ENCODE measurements at regions not wholly inside any gene's neighbourhood (a gene's known extent, or its start where the extent isn't known, plus 50 kb on each side); places are given as distances from the start of the nearest gene placed in this dataset.

- Histone ChIP-seq H3K9ac (ENCODE audit: low read depth, low read length) (no peak overlapping the region), H3K4me3 (ENCODE audit: low read depth, low read length) (no peak overlapping the region), H3K27me3 (ENCODE audit: control insufficient read depth, insufficient read depth, low read length) (no peaks in the 10 kb centered on the region), H3K36me3 (ENCODE audit: control insufficient read depth, insufficient read depth, low read length) (no peaks in the 10 kb centered on the region), H3K4me1 (ENCODE audit: control insufficient read depth, insufficient read depth, low read length) (no peaks in the 10 kb centered on the region), H3K9me3 (ENCODE audit: control insufficient read depth, insufficient read depth, low read length) (no peaks in the 10 kb centered on the region)
Measured at GRCh38 chr3:87873136-87873535, 185.7 kb downstream of the CGGBP1 start.

- no peaks in the 10 kb centered on the region for H3K4me1 ChIP-seq (ENCODE audit: control insufficient read depth, insufficient read depth, low read length)
- H3K4me3 ChIP-seq (ENCODE audit: low read depth, low read length) = no peak overlapping the region
- H3K36me3 ChIP-seq (ENCODE audit: control insufficient read depth, insufficient read depth, low read length) = no peaks in the 10 kb centered on the region
- H3K9ac ChIP-seq (ENCODE audit: low read depth, low read length) = no peak overlapping the region
- no peaks in the 10 kb centered on the region for H3K27me3 ChIP-seq (ENCODE audit: control insufficient read depth, insufficient read depth, low read length)
- H3K9me3 ChIP-seq (ENCODE audit: control insufficient read depth, insufficient read depth, low read length) = no peaks in the 10 kb centered on the region
Measured at GRCh38 chr3:87867001-87867400, 191.8 kb downstream of the CGGBP1 start.

GRCh38 chr3:87856126-87856525, 202.7 kb downstream of the CGGBP1 start:
- H3K4me1 ChIP-seq (ENCODE audit: control insufficient read depth, insufficient read depth, low read length) = no peaks in the 10 kb centered on the region
- no peaks in the 10 kb centered on the region for H3K27me3 ChIP-seq (ENCODE audit: control insufficient read depth, insufficient read depth, low read length)
- no peaks in the 10 kb centered on the region for H3K9me3 ChIP-seq (ENCODE audit: control insufficient read depth, insufficient read depth, low read length)
- no peak overlapping the region for H3K9ac ChIP-seq (ENCODE audit: low read depth, low read length)
- no peak overlapping the region for H3K4me3 ChIP-seq (ENCODE audit: low read depth, low read length)
- H3K36me3 ChIP-seq (ENCODE audit: control insufficient read depth, insufficient read depth, low read length) = no peaks in the 10 kb centered on the region

- Histone ChIP-seq H3K4me1 (ENCODE audit: control insufficient read depth, insufficient read depth, low read length) (no peaks in the 10 kb centered on the region), H3K36me3 (ENCODE audit: control insufficient read depth, insufficient read depth, low read length) (no peaks in the 10 kb centered on the region), H3K27me3 (ENCODE audit: control insufficient read depth, insufficient read depth, low read length) (no peaks in the 10 kb centered on the region), H3K9ac (ENCODE audit: low read depth, low read length) (no peak overlapping the region), H3K9me3 (ENCODE audit: control insufficient read depth, insufficient read depth, low read length) (no peaks in the 10 kb centered on the region), H3K4me3 (ENCODE audit: low read depth, low read length) (no peak overlapping the region)
Measured at GRCh38 chr3:87855616-87856015, 203.2 kb downstream of the CGGBP1 start.

- Histone ChIP-seq H3K9ac (ENCODE audit: low read depth, low read length) (no peak overlapping the region), H3K36me3 (ENCODE audit: control insufficient read depth, insufficient read depth, low read length) (no peaks in the 10 kb centered on the region), H3K9me3 (ENCODE audit: control insufficient read depth, insufficient read depth, low read length) (no peaks in the 10 kb centered on the region), H3K27me3 (ENCODE audit: control insufficient read depth, insufficient read depth, low read length) (no peaks in the 10 kb centered on the region), H3K4me1 (ENCODE audit: control insufficient read depth, insufficient read depth, low read length) (no peaks in the 10 kb centered on the region), H3K4me3 (ENCODE audit: low read depth, low read length) (no peak overlapping the region)
Measured at GRCh38 chr3:87855211-87855610, 203.6 kb downstream of the CGGBP1 start.

GRCh38 chr3:87848003-87848402, 210.8 kb downstream of the CGGBP1 start:
- Histone ChIP-seq H3K4me1 (ENCODE audit: control insufficient read depth, insufficient read depth, low read length) (no peaks in the 10 kb centered on the region), H3K27me3 (ENCODE audit: control insufficient read depth, insufficient read depth, low read length) (no peaks in the 10 kb centered on the region), H3K4me3 (ENCODE audit: low read depth, low read length) (no peak overlapping the region), H3K36me3 (ENCODE audit: control insufficient read depth, insufficient read depth, low read length) (no peaks in the 10 kb centered on the region), H3K9ac (ENCODE audit: low read depth, low read length) (no peak overlapping the region), H3K9me3 (ENCODE audit: control insufficient read depth, insufficient read depth, low read length) (no peaks in the 10 kb centered on the region)

- Histone ChIP-seq H3K27me3 (ENCODE audit: control insufficient read depth, insufficient read depth, low read length) (no peaks in the 10 kb centered on the region), H3K36me3 (ENCODE audit: control insufficient read depth, insufficient read depth, low read length) (no peaks in the 10 kb centered on the region), H3K4me1 (ENCODE audit: control insufficient read depth, insufficient read depth, low read length) (no peaks in the 10 kb centered on the region), H3K4me3 (ENCODE audit: low read depth, low read length) (no peak overlapping the region), H3K9ac (ENCODE audit: low read depth, low read length) (no peak overlapping the region), H3K9me3 (ENCODE audit: control insufficient read depth, insufficient read depth, low read length) (no peaks in the 10 kb centered on the region)
Measured at GRCh38 chr3:87837076-87837475, 221.7 kb downstream of the CGGBP1 start.

GRCh38 chr3:87836026-87836425, 222.8 kb downstream of the CGGBP1 start:
- no peak overlapping the region for H3K4me3 ChIP-seq (ENCODE audit: low read depth, low read length)

GRCh38 chr3:87835236-87835635, 223.6 kb downstream of the CGGBP1 start:
- Histone ChIP-seq H3K9me3 (ENCODE audit: control insufficient read depth, insufficient read depth, low read length) (no peaks in the 10 kb centered on the region), H3K27me3 (ENCODE audit: control insufficient read depth, insufficient read depth, low read length) (no peaks in the 10 kb centered on the region), H3K9ac (ENCODE audit: low read depth, low read length) (no peak overlapping the region), H3K4me1 (ENCODE audit: control insufficient read depth, insufficient read depth, low read length) (no peaks in the 10 kb centered on the region), H3K36me3 (ENCODE audit: control insufficient read depth, insufficient read depth, low read length) (no peaks in the 10 kb centered on the region), H3K4me3 (ENCODE audit: low read depth, low read length) (no peak overlapping the region)

More at GRCh38 chr3:87836026-87836425, 222.8 kb downstream of the CGGBP1 start:
- H3K27me3 ChIP-seq (ENCODE audit: control insufficient read depth, insufficient read depth, low read length) = no peaks in the 10 kb centered on the region
- no peaks in the 10 kb centered on the region for H3K36me3 ChIP-seq (ENCODE audit: control insufficient read depth, insufficient read depth, low read length)
- H3K9me3 ChIP-seq (ENCODE audit: control insufficient read depth, insufficient read depth, low read length) = no peaks in the 10 kb centered on the region
- no peak overlapping the region for H3K9ac ChIP-seq (ENCODE audit: low read depth, low read length)
- no peaks in the 10 kb centered on the region for H3K4me1 ChIP-seq (ENCODE audit: control insufficient read depth, insufficient read depth, low read length)

- Histone ChIP-seq H3K9me3 (ENCODE audit: control insufficient read depth, insufficient read depth, low read length) (no peaks in the 10 kb centered on the region), H3K4me1 (ENCODE audit: control insufficient read depth, insufficient read depth, low read length) (no peaks in the 10 kb centered on the region), H3K4me3 (ENCODE audit: low read depth, low read length) (no peak overlapping the region), H3K36me3 (ENCODE audit: control insufficient read depth, insufficient read depth, low read length) (no peaks in the 10 kb centered on the region), H3K27me3 (ENCODE audit: control insufficient read depth, insufficient read depth, low read length) (no peaks in the 10 kb centered on the region), H3K9ac (ENCODE audit: low read depth, low read length) (no peak overlapping the region)
Measured at GRCh38 chr3:87834327-87834726, 224.5 kb downstream of the CGGBP1 start.

GRCh38 chr3:87833039-87833377, 225.8 kb downstream of the CGGBP1 start:
- Histone ChIP-seq H3K9me3 (ENCODE audit: control insufficient read depth, insufficient read depth, low read length) (no peaks in the 10 kb centered on the region), H3K36me3 (ENCODE audit: control insufficient read depth, insufficient read depth, low read length) (no peaks in the 10 kb centered on the region), H3K27me3 (ENCODE audit: control insufficient read depth, insufficient read depth, low read length) (no peaks in the 10 kb centered on the region), H3K4me3 (ENCODE audit: low read depth, low read length) (no peak overlapping the region), H3K9ac (ENCODE audit: low read depth, low read length) (no peak overlapping the region), H3K4me1 (ENCODE audit: control insufficient read depth, insufficient read depth, low read length) (no peaks in the 10 kb centered on the region)

- H3K27me3 ChIP-seq (ENCODE audit: control insufficient read depth, insufficient read depth, low read length) = no peaks in the 10 kb centered on the region
- H3K4me1 ChIP-seq (ENCODE audit: control insufficient read depth, insufficient read depth, low read length) = no peaks in the 10 kb centered on the region
- no peaks in the 10 kb centered on the region for H3K36me3 ChIP-seq (ENCODE audit: control insufficient read depth, insufficient read depth, low read length)
- H3K9me3 ChIP-seq (ENCODE audit: control insufficient read depth, insufficient read depth, low read length) = no peaks in the 10 kb centered on the region
- H3K9ac ChIP-seq (ENCODE audit: low read depth, low read length) = no peak overlapping the region
- H3K4me3 ChIP-seq (ENCODE audit: low read depth, low read length) = no peak overlapping the region
Measured at GRCh38 chr3:87828046-87828445, 230.8 kb downstream of the CGGBP1 start.

GRCh38 chr3:87822563-87822962, 236.2 kb downstream of the CGGBP1 start:
- Histone ChIP-seq H3K4me3 (ENCODE audit: low read depth, low read length) (no peak overlapping the region), H3K27me3 (ENCODE audit: control insufficient read depth, insufficient read depth, low read length) (no peaks in the 10 kb centered on the region), H3K9me3 (ENCODE audit: control insufficient read depth, insufficient read depth, low read length) (no peaks in the 10 kb centered on the region), H3K36me3 (ENCODE audit: control insufficient read depth, insufficient read depth, low read length) (no peaks in the 10 kb centered on the region), H3K4me1 (ENCODE audit: control insufficient read depth, insufficient read depth, low read length) (no peaks in the 10 kb centered on the region), H3K9ac (ENCODE audit: low read depth, low read length) (no peak overlapping the region)

Measured in iPS-15b (cell line).